ENCODE measurements at regions not wholly inside any gene's neighbourhood (a gene's known extent, or its start where the extent isn't known, plus 50 kb on each side); places are given as distances from the start of the nearest gene placed in this dataset.

GRCh38 chr11:11011617-11012016 is 153.8 kb upstream of the ZBED5 start:
- TF ChIP-seq LEF1 (IDR thresholded peaks at IDR 0.05; ENCODE audit: borderline replicate concordance) (no peak), FOXM1 (IDR thresholded peaks at IDR 0.05; ENCODE audit: borderline replicate concordance) (no peak), TARDBP (IDR thresholded peaks at IDR 0.05) (no peak), FOXA1 (IDR thresholded peaks at IDR 0.05) (no peak), BHLHE40 (IDR thresholded peaks at IDR 0.05; ENCODE audit: borderline replicate concordance) (no peak), ZNF384 (IDR thresholded peaks at IDR 0.05) (no peak), ARNT (IDR thresholded peaks at IDR 0.05) (no peak), SP1 (IDR thresholded peaks at IDR 0.05) (no peak), HDGF (IDR thresholded peaks at IDR 0.05; ENCODE audit: borderline replicate concordance) (no peak), FOXK2 (IDR thresholded peaks at IDR 0.05) (no peak)
